Esophagus muscularis mucosa (tissue), 3 donors: ENCODE measurements at regions not wholly inside any gene's neighbourhood (a gene's known extent, or its start where the extent isn't known, plus 50 kb on each side); places are given as distances from the start of the nearest gene placed in this dataset.

Experiments
- POLR2A ChIP-seq: fragments of 450-650 bp; IDR thresholded peaks from one replicate; pipeline ENCODE4 v1.6.1; 2017; ENCODE audit warnings: antibody characterized with exemption, moderate library complexity, mild to moderate bottlenecking, low read depth
- POLR2AphosphoS5 ChIP-seq, 2 donors: sonication (generic); formaldehyde crosslinking; IDR thresholded peaks; one replicate each; pipeline ENCODE4 v1.6.1; 2017; ENCODE audit warnings: antibody characterized with exemption in 2 of 2
- TF ChIP-seq, protein P1 (sequence below), 3 experiments: fragments of 200-600 bp in 2 of 3; fragments of 450-650 bp in 1 of 3; sonication (generic) in 2 of 3; IDR thresholded peaks; one replicate each; pipeline ENCODE4 v1.5.1; 2017 to 2019; ENCODE audit warnings: antibody characterized with exemption in 3 of 3, mild to moderate bottlenecking in 2 of 3, moderate library complexity in 1 of 3

DNA sequence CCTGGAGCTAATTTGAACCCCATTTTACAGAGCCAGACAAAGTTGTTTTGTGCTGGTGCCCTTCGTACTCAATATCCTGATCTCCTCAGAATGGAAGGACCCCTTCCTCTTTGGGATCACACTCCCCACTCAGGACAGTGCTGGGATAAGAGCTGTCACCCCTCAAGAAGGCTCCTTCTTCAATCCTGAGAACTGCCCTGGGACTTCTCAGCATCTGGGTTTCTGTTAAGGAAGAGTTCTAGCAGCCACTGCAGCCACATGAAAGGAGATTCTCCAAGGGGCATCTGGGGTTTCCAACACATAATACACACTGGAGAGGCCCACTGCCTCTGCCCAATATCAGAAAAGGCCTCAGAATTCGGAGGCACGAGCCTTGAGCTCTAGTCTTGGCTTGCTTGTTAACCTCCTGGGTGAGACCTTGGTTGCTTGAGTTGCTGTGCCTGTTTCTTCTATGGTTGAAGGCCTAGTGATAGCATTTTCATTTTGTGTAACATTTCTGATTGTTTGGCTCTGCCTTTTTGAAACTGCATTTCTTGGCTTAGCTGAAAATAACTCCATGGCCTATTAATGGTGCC lies 78.8 kb upstream of the NMNAT3 start:
- TF ChIP-seq POLR2AphosphoS5 (IDR thresholded peaks at IDR 0.05), result no peak
- TF ChIP-seq, protein P1, sequence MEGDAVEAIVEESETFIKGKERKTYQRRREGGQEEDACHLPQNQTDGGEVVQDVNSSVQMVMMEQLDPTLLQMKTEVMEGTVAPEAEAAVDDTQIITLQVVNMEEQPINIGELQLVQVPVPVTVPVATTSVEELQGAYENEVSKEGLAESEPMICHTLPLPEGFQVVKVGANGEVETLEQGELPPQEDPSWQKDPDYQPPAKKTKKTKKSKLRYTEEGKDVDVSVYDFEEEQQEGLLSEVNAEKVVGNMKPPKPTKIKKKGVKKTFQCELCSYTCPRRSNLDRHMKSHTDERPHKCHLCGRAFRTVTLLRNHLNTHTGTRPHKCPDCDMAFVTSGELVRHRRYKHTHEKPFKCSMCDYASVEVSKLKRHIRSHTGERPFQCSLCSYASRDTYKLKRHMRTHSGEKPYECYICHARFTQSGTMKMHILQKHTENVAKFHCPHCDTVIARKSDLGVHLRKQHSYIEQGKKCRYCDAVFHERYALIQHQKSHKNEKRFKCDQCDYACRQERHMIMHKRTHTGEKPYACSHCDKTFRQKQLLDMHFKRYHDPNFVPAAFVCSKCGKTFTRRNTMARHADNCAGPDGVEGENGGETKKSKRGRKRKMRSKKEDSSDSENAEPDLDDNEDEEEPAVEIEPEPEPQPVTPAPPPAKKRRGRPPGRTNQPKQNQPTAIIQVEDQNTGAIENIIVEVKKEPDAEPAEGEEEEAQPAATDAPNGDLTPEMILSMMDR (IDR thresholded peaks at IDR 0.05), result no peak
- TF ChIP-seq POLR2A, result no peak
